Fibroblast of mammary gland (primary cell): ENCODE measurements at regions not wholly inside any gene's neighbourhood (a gene's known extent, or its start where the extent isn't known, plus 50 kb on each side); places are given as distances from the start of the nearest gene placed in this dataset.

ENCODE experiments used
- DNase-seq: peaks from one replicate; pipeline ENCODE4 v3.0.0-alpha.2; 2010; ENCODE audit warnings: low read depth
- H3K4me3 ChIP-seq: 2 replicates; pipeline ENCODE4 v1.5.1; 2011; ENCODE audit warnings: low read depth, mild to moderate bottlenecking, low read length, moderate library complexity; ENCODE audit not compliant: control insufficient read depth
- TF ChIP-seq, protein P1 (sequence below): conservative IDR thresholded peaks from 2 replicates; pipeline ENCODE4 v1.5.1; 2011; ENCODE audit warnings: low read depth, low read length, inconsistent platforms; ENCODE audit not compliant: control insufficient read depth, insufficient read depth

DNA sequence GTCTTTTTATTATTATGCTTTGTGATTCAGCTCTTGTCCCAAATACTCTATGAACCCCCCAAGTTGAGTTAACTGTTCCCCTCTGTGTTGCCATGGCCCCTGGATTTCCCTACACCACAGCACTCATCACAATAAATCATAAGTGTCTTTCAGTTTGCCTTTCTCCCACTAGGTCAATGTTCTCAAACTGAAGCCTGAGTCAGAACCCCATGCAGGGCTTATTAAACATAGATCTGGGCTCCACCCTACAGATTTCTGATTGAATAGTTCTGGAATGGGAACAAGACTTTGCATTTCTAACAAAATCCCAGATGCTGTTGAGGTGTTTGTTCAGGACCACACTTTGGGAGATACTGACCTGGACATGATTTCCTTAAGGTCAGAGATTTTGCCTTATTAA lies 199.4 kb downstream of the TBX5 start:
- TF ChIP-seq, protein P1, sequence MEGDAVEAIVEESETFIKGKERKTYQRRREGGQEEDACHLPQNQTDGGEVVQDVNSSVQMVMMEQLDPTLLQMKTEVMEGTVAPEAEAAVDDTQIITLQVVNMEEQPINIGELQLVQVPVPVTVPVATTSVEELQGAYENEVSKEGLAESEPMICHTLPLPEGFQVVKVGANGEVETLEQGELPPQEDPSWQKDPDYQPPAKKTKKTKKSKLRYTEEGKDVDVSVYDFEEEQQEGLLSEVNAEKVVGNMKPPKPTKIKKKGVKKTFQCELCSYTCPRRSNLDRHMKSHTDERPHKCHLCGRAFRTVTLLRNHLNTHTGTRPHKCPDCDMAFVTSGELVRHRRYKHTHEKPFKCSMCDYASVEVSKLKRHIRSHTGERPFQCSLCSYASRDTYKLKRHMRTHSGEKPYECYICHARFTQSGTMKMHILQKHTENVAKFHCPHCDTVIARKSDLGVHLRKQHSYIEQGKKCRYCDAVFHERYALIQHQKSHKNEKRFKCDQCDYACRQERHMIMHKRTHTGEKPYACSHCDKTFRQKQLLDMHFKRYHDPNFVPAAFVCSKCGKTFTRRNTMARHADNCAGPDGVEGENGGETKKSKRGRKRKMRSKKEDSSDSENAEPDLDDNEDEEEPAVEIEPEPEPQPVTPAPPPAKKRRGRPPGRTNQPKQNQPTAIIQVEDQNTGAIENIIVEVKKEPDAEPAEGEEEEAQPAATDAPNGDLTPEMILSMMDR, result no peak
- DNase-seq, result no peak
- no peak overlapping the region for H3K4me3 ChIP-seq

DNA sequence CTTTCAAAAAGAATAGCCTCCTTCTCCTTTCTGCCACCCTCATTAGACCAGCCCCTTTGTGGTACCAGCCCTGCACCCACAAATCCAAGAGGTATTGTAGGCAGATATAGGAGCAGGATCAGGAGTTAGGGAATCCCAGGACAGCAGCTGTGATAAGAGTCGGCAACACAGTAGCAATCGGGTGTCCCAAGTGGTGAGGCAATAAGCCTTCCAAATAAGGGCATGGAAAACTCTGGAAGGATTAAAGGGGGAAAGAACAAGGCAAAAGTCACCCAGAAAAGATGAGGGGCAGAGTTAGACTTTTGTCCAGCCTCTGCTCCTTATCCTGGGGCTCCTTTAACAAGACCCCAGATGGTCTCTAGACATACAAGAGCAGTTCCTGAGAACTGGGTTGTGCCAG lies 204.2 kb downstream of the TBX5 start:
- TF ChIP-seq, protein P1, result no peak
- H3K4me3 ChIP-seq, result no peak overlapping the region
- no peak for DNase-seq

DNA sequence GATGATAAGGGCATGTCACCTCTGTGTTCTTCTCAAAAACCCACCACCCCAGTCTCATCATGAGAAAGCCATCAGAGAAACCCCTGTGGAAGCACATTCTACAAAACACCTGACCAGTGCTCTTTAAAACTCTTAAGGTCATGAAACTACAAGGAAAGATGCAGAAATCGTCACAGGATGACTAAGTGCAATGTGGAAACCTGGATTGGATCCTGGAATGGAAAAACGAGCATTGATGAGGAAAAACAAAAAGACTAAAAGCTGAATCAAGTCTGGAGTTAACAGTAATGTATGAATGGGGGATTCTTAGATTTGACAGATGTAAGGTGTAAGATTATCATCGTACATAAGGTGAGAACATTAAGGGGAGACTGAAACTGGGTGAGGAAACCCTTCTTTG lies 211.0 kb downstream of the TBX5 start:
- H3K4me3 ChIP-seq, result no peak overlapping the region
- TF ChIP-seq, protein P1, result no peak
- DNase-seq, result peak; percentile 40

DNA sequence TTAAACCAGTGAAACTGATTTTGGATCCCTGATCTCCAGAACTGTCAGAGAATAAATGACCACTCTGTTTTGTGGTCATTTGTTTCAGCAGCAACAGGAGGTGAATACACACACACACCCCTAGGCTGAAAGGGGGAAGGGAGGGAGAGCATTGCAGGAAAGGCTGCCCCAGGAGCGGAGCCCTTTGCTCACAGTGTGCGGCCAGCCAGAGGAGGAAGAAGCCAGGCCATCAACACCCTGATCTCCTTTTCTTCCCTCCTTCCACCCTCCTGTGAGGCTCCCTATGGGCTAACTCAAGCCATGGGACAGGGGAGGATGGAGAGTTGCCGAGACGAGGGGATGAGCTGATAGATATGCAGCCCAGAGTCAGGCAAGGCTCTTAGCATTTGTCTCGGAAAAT lies 211.9 kb downstream of the TBX5 start:
- DNase-seq, result no peak
- H3K4me3 ChIP-seq, result no peak overlapping the region
- TF ChIP-seq, protein P1, result no peak

DNA sequence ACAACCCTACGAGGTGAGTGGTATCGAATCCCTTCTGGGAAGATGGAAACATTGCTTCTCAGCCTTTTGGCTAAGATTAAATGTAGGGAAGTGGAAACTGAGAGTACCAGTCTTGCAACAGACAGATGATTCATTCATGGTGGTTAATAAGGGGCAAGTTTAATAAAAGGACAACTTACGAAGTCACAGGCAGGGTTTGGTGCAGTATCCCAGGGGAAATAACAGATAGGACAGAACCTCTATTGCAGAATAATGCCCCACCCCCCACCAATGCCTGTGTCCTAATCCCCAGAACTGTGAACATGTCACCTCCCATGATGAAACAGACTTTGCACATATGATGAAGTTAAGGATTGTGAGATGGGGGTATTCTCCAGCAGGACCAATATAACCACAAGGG lies 212.5 kb downstream of the TBX5 start:
- TF ChIP-seq, protein P1, result no peak
- no peak overlapping the region for H3K4me3 ChIP-seq
- no peak for DNase-seq

DNA sequence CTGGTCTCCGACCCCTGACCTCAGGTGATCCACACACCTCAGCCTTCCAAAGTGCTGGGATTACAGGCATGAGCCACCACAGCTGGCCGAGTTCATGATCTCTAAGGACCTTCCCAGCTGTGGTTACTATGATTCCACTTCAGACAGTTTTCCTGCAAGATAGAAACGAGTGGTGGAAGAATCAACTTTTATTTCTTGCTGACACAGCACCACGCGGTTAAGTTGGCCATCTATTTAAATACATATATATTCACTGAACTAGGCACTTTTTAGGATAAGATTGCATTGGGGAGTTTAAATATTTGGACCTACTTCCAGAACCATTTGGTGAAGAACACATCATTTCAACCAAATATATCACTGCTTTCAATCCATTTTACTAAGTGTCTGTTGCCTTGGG lies 213.4 kb downstream of the TBX5 start:
- no peak overlapping the region for H3K4me3 ChIP-seq
- TF ChIP-seq, protein P1, result no peak
- no peak for DNase-seq

DNA sequence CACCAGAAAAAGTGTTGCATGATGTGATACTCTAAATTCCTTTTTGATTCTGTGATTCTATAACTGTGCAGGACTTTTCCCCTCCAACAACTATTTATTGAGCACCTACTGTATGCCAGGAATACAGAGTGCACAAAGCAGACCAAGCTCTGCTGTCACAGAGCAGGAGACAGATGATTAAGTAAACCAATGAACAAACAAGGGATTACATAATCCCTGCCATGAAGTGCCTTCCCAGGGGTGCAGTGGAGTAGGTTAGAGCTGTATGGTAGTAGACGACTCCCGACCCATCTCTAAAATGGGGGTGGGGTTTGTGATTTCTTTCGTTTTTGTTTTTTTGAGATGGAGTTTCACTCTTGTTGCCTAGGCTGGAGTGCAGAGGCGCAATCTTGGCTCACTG lies 213.9 kb downstream of the TBX5 start:
- TF ChIP-seq, protein P1, result no peak
- no peak overlapping the region for H3K4me3 ChIP-seq

More for the DNA sequence above, 213.9 kb downstream of the TBX5 start:
- no peak for DNase-seq
